Kidney (tissue), 13 donors: ENCODE measurements at regions not wholly inside any gene's neighbourhood (a gene's known extent, or its start where the extent isn't known, plus 50 kb on each side); places are given as distances from the start of the nearest gene placed in this dataset.

Source experiments
- DNase-seq, 5 donors: peaks; one replicate each; pipeline ENCODE4 v3.0.0-alpha.2; 2013 to 2020
- FAIRE-seq: peaks from 2 replicates; lab custom pipeline; 2012; peaks lifted over from hg19 to GRCh38; lab: Jason Lieb, UNC
- H3K27ac ChIP-seq, 2 donors: one replicate each; pipeline ENCODE4 v1.7.0; 2013; ENCODE audit warnings: low read depth in 2 of 2, low read length in 2 of 2, inconsistent platforms in 1 of 2
- H3K27me3 ChIP-seq: one replicate; pipeline ENCODE4 v1.7.1; 2013; ENCODE audit warnings: low read length, inconsistent platforms; ENCODE audit not compliant: control insufficient read depth, insufficient read depth
- H3K36me3 ChIP-seq, 3 donors: one replicate each; pipeline versions ENCODE4 v1.7.0 to v1.7.1; 2013; ENCODE audit warnings: low read length in 3 of 3, control low read depth in 1 of 3, inconsistent platforms in 1 of 3; ENCODE audit not compliant: insufficient read depth in 3 of 3, control insufficient read depth in 2 of 3
- H3K4me1 ChIP-seq, 3 donors: one replicate each; pipeline versions ENCODE4 v1.7.0 to v1.7.1; 2013; ENCODE audit warnings: low read length in 3 of 3, inconsistent platforms in 1 of 3, low read depth in 1 of 3; ENCODE audit not compliant: control insufficient read depth in 2 of 3, insufficient read depth in 2 of 3
- H3K4me3 ChIP-seq, 3 donors: one replicate each; pipeline versions ENCODE4 v1.7.0 to v1.8.1; 2013; ENCODE audit warnings: low read length in 3 of 3, control low read depth in 1 of 3, inconsistent platforms in 1 of 3
- H3K9ac ChIP-seq, 3 donors: one replicate each; pipeline versions ENCODE4 v1.7.0 to v1.7.1; 2013; ENCODE audit warnings: low read length in 3 of 3, control low read depth in 1 of 3, inconsistent platforms in 1 of 3
- H3K9me3 ChIP-seq, 3 donors: one replicate each; pipeline versions ENCODE4 v1.7.0 to v1.7.1; 2013; ENCODE audit warnings: low read length in 3 of 3, control low read depth in 1 of 3, inconsistent platforms in 1 of 3; ENCODE audit not compliant: control insufficient read depth in 2 of 3, insufficient read depth in 1 of 3
- intact Hi-C: fragments of 100-400 bp; cut with DNase I; formaldehyde crosslinking; loops from one replicate; pipeline ENCODE4 v1.11.1; 2022
- TF ChIP-seq, protein P1 (sequence below): IDR thresholded peaks from 3 replicates; pipeline ENCODE4 v1.5.1; 2012; ENCODE audit warnings: mild to moderate bottlenecking, moderate library complexity, borderline replicate concordance; ENCODE audit not compliant: insufficient read depth; ENCODE audit errors: extremely low read depth
- donor health status: control.
- donor health status: control.
- donor health status: control.
- donor health status: control.
- donor health status: control.
- donor health status: DM: yes; HTN: yes; CAD: no.
- donor health status: Normal renal cell carcinoma (clear cell type).

DNA sequence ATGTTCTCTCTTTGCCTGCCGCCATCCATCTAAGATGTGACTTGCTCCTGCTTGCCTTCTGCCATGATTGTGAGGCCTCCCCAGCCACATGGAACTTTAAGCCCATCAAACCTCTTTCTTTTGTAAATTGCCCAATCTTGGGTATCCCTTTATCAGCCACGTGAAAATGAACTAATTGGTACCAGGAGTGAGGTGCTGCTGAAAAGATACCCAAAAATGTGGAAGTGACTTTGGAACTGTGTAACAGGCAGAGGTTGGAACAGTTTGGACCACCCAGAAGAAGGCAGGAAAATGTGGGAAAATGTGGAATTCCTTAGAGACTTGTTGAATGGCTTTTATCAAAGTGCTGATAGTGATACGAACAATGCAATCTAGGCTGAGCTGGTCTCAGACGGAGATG, 694.9 kb downstream of the FRK start:
- Histone ChIP-seq H3K9me3 (no peaks in the 10 kb centered on the region), H3K27me3 (no peaks in the 10 kb centered on the region), H3K4me1 (no peaks in the 10 kb centered on the region), H3K27ac (no peak overlapping the region), H3K4me3 (no peak overlapping the region), H3K9ac (no peak overlapping the region), H3K36me3 (no peaks in the 10 kb centered on the region)
- intact Hi-C loops: no loop called here
- no peak for FAIRE-seq
- no peak for DNase-seq
- TF ChIP-seq, protein P1, sequence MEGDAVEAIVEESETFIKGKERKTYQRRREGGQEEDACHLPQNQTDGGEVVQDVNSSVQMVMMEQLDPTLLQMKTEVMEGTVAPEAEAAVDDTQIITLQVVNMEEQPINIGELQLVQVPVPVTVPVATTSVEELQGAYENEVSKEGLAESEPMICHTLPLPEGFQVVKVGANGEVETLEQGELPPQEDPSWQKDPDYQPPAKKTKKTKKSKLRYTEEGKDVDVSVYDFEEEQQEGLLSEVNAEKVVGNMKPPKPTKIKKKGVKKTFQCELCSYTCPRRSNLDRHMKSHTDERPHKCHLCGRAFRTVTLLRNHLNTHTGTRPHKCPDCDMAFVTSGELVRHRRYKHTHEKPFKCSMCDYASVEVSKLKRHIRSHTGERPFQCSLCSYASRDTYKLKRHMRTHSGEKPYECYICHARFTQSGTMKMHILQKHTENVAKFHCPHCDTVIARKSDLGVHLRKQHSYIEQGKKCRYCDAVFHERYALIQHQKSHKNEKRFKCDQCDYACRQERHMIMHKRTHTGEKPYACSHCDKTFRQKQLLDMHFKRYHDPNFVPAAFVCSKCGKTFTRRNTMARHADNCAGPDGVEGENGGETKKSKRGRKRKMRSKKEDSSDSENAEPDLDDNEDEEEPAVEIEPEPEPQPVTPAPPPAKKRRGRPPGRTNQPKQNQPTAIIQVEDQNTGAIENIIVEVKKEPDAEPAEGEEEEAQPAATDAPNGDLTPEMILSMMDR: no peak

DNA sequence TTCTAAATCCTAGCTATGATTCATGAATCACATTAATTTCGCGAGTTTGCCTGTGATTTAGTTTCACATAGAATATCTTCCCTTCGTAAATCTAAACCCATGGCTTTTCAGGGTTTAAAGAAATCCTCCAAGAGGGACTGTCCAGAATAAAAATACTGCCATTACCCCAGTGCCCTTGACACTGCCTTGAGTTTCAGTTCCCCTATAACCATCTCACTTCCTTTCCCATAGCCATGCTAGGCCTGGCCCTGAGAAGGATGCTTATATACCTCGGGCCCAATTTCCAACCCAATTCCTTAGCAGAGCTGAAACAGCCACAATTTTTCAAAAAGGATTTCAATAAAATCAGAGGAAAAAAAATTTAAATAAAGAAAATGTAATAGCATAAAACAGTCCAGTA, 697.3 kb downstream of the FRK start:
- H3K27me3 ChIP-seq: no peaks in the 10 kb centered on the region
- FAIRE-seq (no peak), DNase-seq (no peak)
- H3K36me3 ChIP-seq: no peaks in the 10 kb centered on the region
- no peak overlapping the region for H3K9ac ChIP-seq
- H3K4me1 ChIP-seq: no peaks in the 10 kb centered on the region
- no peak overlapping the region for H3K4me3 ChIP-seq
- TF ChIP-seq, protein P1: no peak
- no peaks in the 10 kb centered on the region for H3K9me3 ChIP-seq
- intact Hi-C loops: no loop called here
- no peak overlapping the region for H3K27ac ChIP-seq

DNA sequence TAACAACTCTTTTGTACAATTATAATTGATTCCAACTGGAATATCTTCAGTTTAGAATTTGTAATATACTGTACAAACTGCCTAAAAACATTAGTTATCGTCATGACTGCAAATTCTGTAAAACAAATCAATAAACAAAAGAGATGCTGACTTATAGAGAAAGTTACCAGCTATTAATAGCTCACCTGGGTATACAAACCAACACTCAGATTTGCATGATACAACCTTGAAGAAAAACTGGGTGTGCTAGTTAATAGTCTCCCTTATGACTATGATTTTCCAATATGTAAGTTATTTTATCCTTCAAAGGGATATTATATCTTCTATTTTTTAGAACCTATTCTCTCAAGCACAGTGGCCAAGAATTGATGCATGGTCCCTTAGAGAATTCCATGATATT, 698.5 kb downstream of the FRK start:
- TF ChIP-seq, protein P1: no peak
- H3K9ac ChIP-seq: no peak overlapping the region
- H3K4me3 ChIP-seq: no peak overlapping the region
- intact Hi-C loops: no loop called here
- H3K27me3 ChIP-seq: no peaks in the 10 kb centered on the region
- DNase-seq: no peak
- no peaks in the 10 kb centered on the region for H3K9me3 ChIP-seq
- H3K27ac ChIP-seq: no peak overlapping the region
- H3K36me3 ChIP-seq: no peaks in the 10 kb centered on the region
- H3K4me1 ChIP-seq: no peaks in the 10 kb centered on the region
- no peak for FAIRE-seq

DNA sequence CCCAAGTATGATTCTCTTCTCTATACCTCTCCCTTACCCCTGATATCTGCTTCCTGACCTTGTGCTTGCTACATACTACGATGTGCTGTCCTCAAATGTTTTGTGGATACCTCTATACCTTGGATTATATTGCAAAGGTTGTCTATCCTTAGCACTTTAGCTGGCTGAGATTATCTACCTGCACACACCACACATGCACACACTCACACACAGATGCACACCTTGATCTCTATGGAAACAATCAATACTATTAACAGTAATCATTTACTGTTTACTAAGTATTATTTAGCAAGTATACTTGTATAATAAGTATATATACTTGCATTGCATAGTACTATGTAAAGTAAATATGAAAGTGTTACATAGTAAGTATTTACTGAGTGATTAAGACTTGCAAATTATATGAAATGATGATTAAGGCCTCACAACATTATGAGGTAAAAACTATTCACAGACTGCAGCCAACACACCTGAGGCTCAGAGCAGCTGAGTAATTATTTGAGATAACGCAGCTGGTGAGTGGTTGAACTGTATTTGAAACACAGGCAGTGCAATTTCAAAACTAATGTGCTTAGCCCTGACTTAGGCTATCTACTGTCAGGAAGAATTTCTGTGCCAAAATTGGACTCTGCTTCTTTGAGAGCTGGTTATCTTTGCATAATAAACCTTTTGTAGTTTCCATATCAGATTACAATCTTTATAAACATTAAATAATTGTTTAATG, 699.9 kb downstream of the FRK start:
- FAIRE-seq (no peak), DNase-seq (no peak)
- H3K4me1 ChIP-seq: no peaks in the 10 kb centered on the region
- H3K36me3 ChIP-seq: no peaks in the 10 kb centered on the region
- TF ChIP-seq, protein P1: no peak
- H3K27ac ChIP-seq: no peak overlapping the region
- no peaks in the 10 kb centered on the region for H3K27me3 ChIP-seq
- H3K4me3 ChIP-seq: no peak overlapping the region
- no peak overlapping the region for H3K9ac ChIP-seq
- intact Hi-C loops: no loop called here
- no peaks in the 10 kb centered on the region for H3K9me3 ChIP-seq
